HG03025 (cell line): ENCODE measurements at regions not wholly inside any gene's neighbourhood (a gene's known extent, or its start where the extent isn't known, plus 50 kb on each side); places are given as distances from the start of the nearest gene placed in this dataset.
"Not testable (repeated sequence)": the region's sequence is repeated elsewhere in the genome, so short reads cannot be mapped to it uniquely, and the experiment has no call there.

Experiments
- ATAC-seq: cut with Tn5 transposase; IDR thresholded peaks from one replicate; pipeline ENCODE4 v1.9.1; 2021; ENCODE audit warnings: mild to moderate bottlenecking, moderate library complexity; ENCODE audit not compliant: unreplicated experiment, low FRiP score

DNA sequence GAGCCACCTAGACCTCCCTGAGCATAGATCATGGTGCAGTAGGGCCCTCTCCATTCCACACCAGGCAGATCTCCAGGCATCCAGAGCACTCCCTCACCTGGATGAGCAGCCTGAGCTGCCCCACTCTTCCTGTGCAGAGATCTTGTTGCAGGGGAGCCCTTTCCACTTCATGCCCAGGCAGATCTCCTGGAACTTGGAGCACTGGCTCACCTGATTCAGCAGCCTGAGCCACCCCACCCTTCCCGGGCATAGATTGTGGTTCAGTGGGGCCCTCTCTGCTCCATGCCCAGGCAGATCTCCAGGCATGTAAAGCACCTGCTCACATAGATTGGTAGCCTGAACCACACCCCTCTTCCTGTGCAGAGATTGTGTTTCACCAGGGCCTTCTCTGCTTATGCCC is 78.0 kb downstream of the SEC16B start:
- ATAC-seq, result no peak

- ATAC-seq, result no peak
Observed at GRCh38 chr1:177890479-177890878, 79.4 kb downstream of the SEC16B start.

DNA sequence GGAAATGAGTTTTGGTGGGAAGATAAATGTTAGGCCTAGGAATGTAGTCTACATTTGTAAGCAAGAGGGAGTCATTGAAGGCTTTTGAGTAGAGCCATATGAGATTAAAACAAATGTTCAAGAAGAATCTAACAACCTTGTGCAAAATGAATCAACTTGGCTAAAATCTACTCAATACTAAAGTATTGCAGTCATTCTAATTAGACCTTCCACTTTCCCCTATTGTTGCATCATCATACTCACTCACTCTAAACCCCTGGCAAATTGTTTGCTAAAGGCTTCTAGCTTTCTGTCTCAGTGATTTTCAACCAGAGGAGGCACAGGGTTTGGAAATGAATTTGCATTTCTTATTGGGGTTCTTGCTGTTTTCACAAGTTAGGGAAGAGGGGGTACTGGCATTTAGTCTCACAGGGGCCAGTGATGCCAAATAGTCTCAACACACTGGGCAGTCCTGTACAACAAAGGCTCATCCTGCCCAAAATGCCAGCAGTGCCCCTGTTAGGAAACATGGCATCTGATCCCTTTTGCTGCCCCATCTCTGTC is 85.3 kb downstream of the SEC16B start:
- ATAC-seq, result no peak

- no peak for ATAC-seq
Observed at GRCh38 chr1:177883581-177883980, 86.3 kb downstream of the SEC16B start.

GRCh38 chr1:177880339-177880891 is 89.4 kb downstream of the SEC16B start:
- ATAC-seq, result no peak

DNA sequence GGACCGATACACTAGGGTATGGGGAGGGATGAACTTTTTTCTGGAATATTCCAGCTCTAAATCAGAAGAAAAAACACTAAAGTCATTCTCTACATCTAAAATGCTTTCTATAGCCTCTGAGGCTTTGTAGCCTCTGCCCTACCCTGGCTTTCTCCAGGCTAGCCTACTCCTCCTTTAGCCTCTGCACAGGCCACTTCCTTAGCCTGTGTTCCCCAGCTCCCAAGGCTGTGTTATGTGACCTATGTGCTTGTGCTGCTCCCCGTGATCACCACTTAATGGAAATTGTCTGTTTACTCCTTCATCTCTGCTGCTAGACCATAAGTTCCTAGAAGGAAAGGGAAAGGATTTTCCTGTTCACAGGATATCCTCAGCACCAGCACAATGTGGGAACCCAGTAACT is 92.8 kb downstream of the SEC16B start:
- no peak for ATAC-seq

DNA sequence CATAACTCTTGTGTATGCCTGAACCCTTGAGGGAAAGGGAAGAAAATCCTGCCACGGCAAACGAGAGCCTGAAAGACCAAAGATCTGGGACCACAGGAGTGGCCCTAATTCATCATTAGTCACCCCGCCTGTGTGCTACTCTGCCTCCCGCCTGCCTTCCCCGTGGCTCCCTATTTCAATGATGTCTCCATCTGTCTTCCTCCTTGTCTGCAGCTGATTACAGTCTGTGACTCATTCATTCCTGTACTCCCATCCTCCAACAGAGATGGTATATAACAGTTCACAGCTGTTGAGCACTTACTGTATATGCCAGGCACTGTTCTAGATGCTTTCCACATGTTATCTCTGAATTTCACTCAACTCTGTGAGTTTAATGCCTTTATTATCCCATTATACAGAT is 96.6 kb downstream of the SEC16B start:
- ATAC-seq, result no peak

DNA sequence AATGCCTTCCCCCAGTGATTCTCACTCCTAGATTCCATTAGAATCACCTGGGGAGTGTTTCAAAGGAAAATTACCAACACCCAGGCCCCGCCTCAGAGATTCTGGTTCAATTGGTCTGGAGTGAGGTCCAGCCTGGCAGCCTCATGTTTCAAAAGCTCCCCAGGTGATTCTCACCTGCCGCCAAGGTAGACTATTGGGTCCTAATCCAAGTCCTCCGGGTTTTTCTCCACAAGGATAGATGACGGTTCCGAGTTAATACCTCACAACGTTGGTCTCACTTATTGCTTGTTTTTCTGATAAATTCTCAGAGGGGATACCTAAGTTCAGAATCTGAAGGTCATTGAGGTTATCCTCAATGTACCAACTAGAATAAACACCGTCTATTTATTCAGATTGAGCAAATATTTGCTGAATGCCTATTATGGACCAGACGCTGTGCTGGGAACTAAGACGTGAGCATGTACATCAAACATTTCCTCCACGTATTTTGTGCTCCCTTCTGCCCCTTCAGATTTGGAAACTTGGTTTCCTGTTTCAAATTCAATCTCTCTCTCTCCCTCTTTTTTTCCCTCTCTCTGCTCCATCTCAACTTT is 97.5 kb downstream of the SEC16B start:
- no peak for ATAC-seq

- no peak for ATAC-seq
Observed at GRCh38 chr1:177871613-177872307, 98.1 kb downstream of the SEC16B start.

DNA sequence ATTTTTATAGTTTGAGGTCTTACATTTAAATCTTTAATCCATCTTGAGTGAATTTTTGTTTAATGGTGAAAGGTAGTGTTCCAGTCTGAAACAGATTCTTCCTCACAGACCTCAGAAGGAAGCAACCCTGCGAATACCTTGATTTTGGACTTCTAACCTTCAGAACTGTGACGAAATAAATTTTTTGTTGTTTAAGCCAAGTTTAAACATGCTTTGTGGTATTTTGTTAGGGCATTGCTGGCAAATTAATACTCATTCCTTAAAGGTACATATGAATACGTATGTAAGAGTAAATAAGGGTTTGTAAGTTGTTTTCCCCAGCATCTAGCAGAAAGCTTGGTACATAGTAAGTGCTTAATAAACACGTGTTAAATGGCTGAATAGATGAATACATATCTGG is 100.3 kb downstream of the SEC16B start:
- no peak for ATAC-seq

GRCh38 chr1:177869011-177869410 is 100.8 kb downstream of the SEC16B start:
- ATAC-seq, result not testable (repeated sequence)

DNA sequence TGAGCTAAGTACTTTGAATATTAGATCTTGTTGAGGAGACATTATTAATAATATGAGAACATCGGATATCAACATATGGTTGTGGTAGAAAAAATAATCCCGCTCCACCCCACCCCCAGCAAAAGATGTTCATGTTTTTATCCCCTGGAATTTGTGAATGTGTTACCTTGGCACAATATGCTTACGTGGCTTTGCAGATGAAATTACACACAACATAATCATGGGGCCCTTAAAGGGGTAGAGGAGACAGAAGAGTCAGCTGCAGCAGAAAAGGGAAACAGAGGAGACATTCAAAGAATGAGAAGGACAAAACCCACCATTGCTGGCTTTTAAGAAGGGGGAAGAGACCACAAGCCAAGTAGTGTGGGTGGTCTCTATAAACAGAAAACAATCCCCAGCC is 104.1 kb downstream of the SEC16B start:
- ATAC-seq, result no peak

GRCh38 chr1:177864538-177865305 is 105.1 kb downstream of the SEC16B start:
- ATAC-seq, result no peak

DNA sequence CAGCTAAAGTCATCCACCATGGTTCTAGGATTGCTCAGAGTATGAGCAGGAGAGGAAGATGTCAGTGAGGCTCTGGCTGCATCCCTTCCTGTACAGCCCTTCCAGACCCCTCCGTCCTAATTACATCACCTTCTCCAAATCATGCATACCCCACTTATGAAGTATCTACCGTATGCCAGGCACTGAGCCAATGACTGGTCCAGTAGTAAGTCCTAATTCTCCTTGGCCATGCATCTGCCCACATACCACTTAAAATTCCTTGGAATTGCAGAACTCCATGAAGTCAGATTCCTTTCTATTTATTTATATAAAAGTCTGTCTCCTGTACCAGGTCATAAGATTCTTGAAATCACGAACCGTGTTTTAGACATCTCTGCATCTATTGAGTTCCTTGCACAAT is 106.1 kb downstream of the SEC16B start:
- ATAC-seq, result no peak

DNA sequence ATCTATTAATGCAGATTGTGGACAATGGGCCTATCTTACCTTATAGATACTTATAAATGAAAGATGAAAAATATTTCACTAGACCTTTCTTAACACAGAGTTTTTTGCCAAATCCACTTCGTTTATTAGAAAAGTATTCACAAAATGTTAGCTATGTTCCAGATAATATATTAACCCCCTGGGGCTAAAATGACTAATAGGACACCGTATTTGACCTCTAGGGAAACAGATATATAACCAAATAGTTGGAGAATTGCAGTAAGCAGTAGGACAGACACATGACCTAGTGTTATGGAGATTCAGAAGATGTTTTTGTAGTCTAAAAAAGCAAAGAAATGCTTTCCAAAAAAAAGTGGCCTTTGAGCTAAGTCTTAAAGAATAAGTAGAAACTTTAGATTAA is 106.9 kb downstream of the SEC16B start:
- ATAC-seq, result no peak

DNA sequence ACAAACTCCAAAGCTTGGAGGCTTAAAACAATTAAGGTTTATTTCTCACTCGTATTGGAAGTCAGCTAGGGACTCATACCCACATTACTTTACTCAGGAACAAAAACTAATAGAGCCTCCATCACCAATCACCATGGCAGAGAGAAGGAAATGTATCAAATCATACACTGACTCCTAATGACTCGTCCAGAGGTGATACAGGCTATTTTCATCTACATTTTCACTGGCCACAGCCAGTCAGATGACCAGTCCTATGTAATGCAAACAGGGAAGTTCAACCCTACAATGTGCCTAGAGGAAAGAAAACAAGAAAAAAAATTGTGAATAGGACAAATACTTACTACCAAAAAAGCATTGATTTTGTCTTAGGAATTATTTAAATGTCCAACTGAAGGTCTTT is 110.3 kb downstream of the SEC16B start:
- ATAC-seq, result no peak

DNA sequence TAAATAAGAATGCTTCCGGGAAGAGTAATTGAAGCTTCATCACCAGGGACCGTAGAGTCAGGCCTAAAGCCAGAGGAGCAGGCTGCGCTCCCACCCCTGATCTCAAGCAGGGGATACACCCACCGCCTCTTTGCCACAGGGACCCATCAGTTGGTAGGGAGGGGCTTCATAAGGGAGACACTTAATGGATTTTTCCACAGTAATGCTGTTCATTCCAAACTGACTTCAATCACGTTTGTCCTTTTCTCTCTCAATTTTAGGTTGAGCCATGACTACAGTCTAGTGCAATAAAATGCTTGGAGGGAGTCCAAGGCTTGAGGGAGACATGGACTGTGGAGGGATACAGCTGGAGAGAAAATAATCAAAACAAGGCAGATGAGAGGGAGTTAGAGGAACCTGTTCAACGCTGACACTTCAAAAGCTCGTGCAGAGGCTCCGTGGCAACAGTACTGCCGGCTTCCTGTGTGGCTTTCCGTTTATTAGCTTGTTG is 111.5 kb downstream of the SEC16B start:
- ATAC-seq, result no peak

- no peak for ATAC-seq
Observed at GRCh38 chr1:177857285-177857684, 112.6 kb downstream of the SEC16B start.

DNA sequence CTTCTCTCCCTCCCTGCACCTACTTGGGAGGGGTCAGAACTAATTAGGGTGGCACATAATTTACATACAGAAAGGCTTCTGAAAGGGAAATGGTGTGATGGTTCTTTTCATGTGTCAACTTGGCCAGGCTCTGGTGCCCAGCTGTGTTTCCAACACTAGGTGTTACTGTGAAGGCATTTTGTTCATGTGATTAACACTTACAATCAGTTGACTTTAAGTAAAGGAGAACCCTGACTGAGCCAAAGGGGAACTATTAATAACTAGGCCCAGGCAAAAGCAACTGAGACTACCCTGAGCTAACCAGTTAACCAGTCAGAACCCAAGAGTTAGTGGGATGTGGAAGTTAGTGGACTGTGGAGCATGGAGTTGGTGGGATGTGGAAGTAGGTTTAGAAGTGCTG is 114.9 kb downstream of the SEC16B start:
- ATAC-seq, result no peak

DNA sequence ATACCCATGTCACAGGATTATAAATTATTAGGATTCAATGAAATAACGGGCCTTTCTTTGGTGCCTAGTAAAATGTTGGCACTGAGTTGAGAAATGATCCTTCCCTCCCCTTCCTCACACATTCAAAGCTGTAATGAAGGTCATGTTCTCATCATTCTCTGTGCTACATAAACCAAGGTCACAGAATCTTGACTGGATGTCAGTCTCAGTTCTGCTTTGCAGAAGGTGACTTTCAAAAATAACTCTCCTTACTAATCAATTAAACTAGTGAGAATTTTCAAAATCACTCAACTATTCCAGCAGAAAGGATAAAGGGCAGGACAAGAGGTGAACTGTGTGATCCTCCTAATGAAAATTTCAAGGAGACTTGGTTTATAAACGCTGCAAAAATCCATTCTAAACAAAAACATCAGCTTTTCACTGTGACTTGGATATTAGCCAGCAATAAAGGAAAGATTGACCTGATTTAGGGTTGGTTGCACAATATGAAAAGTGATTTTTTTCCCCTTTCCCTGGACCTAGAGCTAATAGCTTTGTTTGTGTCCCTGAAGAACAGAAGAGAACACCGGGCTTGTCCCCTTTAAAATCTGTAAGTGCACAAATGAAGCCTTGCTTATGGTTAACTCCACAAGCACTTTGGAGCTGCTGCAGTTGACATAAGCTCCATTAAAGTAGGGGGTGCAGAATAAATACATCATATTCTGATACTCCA is 120.1 kb downstream of the SEC16B start:
- no peak for ATAC-seq
